HG02943 (cell line): ENCODE measurements at regions not wholly inside any gene's neighbourhood (a gene's known extent, or its start where the extent isn't known, plus 50 kb on each side); places are given as distances from the start of the nearest gene placed in this dataset.

Source experiments
- ATAC-seq: cut with Tn5 transposase; IDR thresholded peaks from one replicate; pipeline ENCODE4 v1.9.1; 2021; ENCODE audit warnings: mild to moderate bottlenecking, low read depth, moderate library complexity; ENCODE audit not compliant: unreplicated experiment

GRCh38 chr12:93041416-93041815 lies 112.3 kb upstream of the EEA1 start:
- no peak for ATAC-seq

GRCh38 chr12:93042283-93042682 lies 113.2 kb upstream of the EEA1 start:
- ATAC-seq: no peak

DNA sequence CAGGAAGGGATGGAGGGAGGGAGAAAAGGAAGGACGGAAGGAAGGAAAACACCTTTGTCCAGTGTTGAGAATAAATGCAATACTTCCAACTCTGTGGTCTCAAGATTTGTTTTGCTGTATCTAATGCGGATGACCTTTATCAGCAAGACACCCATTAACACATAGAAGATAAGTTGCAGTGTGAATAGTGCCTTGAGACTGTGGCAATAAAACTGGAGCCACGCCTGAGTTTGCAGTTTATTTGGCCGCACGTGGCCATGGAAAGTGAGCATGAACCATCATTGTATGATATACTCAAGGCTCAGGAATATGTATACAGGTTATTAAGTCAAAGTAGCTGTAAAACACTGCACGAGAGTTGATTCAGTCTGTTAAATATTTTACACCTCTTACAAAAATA lies 113.6 kb upstream of the EEA1 start:
- ATAC-seq: no peak

GRCh38 chr12:93043192-93043876 lies 114.2 kb upstream of the EEA1 start:
- no peak for ATAC-seq

- no peak for ATAC-seq
Observed at GRCh38 chr12:93043877-93044209, 114.7 kb upstream of the EEA1 start.

- no peak for ATAC-seq
Observed at GRCh38 chr12:93047118-93047517, 118.0 kb upstream of the EEA1 start.

DNA sequence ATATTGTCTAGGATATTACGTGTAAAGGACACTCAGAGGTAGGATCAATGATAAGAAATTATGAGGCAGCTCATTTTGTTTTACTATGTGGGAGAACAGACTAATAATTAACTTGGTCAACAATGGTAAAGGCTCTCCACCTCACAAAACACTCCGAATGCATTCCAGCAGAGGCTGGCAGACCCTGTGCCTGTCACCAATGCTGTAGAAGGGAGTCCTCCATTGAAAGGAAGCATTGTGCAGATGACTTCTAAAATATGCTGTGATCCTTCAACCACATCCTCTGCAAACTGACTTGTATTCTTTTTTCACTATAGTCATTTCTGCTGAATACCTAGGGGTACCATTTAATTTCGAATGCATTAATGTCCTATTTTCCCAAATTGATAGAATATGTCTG lies 119.6 kb upstream of the EEA1 start:
- ATAC-seq: no peak

DNA sequence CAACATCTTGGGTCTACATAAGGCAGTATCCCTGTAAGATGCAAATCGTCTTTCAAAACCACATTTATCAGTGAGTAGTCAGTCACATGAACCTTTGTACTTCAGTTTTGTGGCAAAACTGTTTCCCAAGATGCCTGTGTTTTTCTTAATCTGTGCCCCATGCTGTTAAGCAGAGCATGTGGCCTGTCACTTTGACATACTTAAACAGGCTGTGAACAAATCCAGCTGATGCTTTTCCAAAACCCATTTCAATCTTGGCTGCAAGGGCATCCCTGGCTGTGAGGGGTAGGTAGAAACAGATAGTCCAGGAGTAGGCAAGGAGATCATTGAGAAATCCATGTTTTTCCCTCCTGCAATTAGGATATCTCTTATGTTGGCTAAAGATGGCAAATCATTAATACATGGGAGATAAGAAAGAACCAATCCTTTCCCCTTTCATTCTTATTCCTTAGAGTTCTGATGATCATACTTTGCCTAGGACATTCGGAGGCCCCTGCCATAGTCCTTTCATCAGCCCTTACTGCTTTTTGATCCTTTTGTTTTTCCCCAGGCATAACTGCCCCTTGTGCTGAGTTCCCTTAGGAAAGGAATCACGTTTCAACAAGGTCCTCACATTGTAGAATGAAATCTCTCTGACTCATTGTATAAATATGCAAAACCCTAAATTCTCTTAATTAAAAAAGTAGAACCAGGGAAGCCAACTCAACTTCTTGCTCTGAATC lies 121.1 kb upstream of the EEA1 start:
- no peak for ATAC-seq

GRCh38 chr12:93050748-93051081 lies 121.6 kb upstream of the EEA1 start:
- ATAC-seq: no peak

- ATAC-seq: no peak
Observed at GRCh38 chr12:93054021-93054420, 124.9 kb upstream of the EEA1 start.

DNA sequence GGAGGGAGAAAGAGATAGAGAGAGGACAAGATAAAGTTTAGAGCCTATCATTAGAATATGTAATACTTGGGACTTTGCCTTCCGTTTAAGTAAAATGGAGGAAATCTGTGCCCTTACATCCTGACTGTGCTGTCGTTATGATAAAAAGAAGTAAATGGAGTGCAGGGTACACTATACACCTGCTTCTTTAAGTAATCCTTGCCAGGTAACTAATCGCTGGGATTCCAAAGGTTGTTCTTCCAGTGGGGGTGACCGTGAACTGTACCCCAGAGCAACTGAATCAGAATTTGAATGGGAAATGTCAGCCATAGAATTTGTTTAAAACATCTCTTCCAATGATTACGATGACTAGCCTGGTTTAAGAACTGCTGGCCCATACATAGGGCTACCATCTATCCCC lies 126.1 kb upstream of the EEA1 start:
- ATAC-seq: no peak

DNA sequence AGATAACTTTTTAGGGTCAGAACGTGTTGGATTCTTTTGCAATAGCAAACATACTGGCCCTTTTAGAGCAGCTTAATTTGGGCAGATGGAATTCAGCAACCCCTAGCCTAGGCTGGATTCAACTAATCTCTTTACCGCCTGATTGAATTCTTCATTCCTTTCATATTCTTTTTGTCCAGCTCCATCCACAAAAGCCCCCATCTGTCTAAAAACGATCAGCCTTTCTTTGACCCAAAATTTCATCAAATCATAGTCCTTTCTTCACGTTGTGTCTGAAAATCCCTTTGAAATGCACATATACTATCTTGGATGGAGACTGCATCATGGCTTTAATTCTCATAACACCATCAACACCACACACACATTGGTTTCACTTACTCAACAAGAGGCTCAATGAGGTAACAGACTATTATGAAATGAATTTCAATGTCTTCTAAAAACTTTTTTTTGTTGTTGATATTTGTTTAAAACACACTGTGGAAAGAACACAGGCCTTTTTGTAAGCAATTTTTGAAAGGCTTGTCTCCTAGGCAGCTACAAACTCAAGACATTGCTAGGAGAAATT lies 128.0 kb upstream of the EEA1 start:
- no peak for ATAC-seq

- ATAC-seq: no peak
Observed at GRCh38 chr12:93058280-93058679, 129.2 kb upstream of the EEA1 start.

DNA sequence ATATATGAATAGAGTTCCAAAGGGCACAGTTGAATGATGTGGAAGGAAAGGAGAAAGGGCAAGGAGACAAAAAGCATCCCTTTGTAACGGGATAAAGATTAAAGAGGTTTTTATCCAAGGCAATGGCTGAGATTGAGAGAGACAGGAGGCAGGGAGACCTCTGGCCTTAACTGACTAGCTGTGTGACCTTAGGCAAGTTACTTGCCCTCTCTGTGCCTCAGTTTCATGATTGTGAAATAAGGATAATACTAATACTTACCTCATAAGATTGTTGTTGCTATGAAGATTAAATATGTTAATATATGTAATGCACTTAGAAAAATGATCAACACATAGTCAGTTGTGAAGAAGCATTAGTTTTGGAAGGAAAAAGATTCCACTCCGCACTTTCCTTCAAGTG lies 130.2 kb upstream of the EEA1 start:
- no peak for ATAC-seq

DNA sequence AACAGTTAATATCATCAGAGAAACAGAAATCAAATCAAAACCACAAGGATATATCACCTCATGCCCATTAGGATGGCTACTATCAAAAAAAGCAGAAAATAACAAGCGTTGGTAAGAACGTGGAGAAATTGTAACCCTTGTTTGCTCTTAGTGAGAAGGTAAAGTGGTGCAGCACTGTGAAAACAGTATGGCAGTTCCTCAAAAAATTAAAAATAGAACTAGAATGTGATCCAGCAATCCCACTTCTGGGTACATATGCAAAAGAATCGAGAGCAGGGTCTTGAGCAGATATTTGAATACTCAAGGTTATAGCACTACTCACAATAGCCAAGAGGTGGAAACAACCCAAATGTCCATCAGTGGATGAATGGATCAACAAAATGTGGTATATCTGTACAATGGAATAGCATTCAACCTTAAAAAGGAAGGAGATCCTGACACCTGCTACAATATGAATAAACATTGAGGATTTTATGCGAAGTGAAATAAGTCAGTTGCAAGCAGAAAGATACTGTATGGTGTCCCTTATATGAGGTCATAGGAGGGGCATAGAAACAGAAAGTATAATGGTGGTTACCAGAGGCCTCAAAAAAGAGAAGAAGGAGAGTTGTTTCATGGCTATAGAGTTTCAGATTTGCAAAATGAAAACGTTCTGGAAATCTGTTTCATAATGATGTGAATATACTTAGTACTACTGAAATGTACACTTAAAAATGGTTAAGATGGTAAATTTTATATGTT lies 131.0 kb upstream of the EEA1 start:
- peak; percentile 98 for ATAC-seq

GRCh38 chr12:93060666-93061472 lies 131.8 kb upstream of the EEA1 start:
- ATAC-seq: peak; percentile 25

DNA sequence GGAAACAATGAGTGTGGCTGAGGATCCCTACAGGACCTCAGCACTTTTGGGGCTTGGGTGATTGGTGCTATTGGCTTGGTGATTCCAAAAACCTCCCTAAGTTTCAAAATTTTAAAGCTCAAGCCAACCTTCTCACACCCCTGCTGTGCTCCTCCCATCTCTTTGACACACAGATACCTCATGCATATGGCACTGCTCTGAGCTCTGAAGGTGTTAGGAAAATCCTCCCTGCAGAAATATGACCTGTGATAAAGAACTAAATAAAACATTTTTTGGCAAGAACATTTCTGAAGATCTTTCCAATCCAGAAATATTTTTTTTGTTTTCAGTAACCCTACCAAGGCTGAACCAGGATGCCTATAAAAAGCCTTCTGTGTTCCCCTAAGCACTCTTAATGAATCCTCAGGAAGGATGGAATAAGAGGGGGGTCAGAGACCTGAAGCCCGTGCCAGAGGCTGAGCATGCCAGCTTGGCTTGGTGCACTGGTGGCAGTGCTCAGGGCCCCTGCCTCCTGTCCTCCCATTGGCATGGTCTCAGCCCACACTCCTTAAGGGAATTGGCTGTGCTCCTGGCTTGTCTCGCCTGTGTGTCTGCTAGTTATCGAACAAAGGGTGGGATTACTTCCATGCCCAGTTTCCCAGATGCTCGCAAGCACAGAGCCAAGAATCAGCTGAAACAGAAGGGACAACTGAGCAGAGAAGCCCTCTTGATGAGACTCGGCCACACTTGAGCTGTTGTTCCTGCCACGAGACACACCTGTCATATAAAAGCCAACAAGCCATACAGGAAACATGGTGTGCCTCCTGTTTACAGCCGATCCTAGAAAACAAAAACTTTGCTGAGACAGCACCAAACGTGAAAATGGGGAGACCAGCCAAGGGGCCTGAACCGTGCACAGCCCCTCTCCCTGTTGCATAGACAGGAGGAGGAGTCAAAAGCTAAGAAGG lies 132.7 kb upstream of the EEA1 start:
- ATAC-seq: no peak

DNA sequence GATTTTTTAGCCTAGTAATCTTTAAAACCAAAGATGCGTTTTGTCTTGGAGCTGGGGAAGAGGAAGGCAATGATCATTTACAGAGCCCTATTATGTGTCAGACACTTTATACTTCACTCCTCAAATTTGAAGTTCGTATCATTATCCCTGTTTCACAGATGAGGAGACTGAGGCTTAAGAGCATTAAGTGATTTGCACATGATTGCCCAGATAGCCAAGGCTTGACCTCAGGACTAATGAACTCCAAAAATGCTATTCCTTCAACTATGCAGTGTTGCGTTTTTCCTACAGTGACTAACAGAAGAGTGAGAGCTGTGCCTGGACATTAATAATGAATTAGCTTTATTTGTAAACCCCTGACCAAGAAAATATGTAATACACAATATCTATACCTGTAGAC lies 136.8 kb upstream of the EEA1 start:
- ATAC-seq: no peak

GRCh38 chr12:93072340-93072739 lies 143.2 kb upstream of the EEA1 start:
- ATAC-seq: no peak

- ATAC-seq: no peak
Observed at GRCh38 chr12:93073324-93073723, 144.2 kb upstream of the EEA1 start.
